Thyroid gland (tissue), 4 donors: ENCODE measurements at regions not wholly inside any gene's neighbourhood (a gene's known extent, or its start where the extent isn't known, plus 50 kb on each side); places are given as distances from the start of the nearest gene placed in this dataset.

Experiments
- POLR2A ChIP-seq, 2 donors: fragments of 450-650 bp; IDR thresholded peaks; one replicate each; pipeline ENCODE4 v1.6.1; 2017; ENCODE audit warnings: antibody characterized with exemption in 2 of 2, mild to moderate bottlenecking in 2 of 2, moderate library complexity in 1 of 2
- TF ChIP-seq, protein P1 (sequence below), 6 experiments: fragments of 200-600 bp in 3 of 6; fragments of 450-650 bp in 3 of 6; sonication (generic) in 3 of 6; IDR thresholded peaks; one replicate each; pipeline ENCODE4 v1.5.1; 2016 to 2019; ENCODE audit warnings: antibody characterized with exemption in 6 of 6, mild to moderate bottlenecking in 2 of 6, inconsistent platforms in 1 of 6, moderate library complexity in 1 of 6

DNA sequence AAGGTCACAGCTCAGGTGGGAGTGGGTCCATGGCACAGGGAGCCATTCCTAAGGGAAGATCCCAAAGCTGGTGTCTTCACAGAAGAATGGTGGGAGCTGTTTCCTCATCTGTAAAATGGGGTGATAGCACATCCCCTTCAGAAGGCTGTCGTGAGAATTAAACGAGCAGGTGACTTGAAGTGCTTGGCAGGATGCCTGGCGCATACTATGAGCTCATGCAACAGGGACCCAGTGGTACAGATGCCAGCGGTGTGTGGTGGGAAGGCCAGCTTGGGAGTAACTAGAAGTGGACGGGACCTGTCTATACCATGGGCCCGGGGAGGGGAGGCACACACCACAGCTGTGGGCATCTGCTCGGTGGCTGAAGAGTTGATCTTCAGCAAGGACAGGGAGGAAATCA, 189.3 kb upstream of the TNRC6C start:
- no peak for TF ChIP-seq POLR2A (IDR thresholded peaks at IDR 0.05)
- TF ChIP-seq, protein P1, sequence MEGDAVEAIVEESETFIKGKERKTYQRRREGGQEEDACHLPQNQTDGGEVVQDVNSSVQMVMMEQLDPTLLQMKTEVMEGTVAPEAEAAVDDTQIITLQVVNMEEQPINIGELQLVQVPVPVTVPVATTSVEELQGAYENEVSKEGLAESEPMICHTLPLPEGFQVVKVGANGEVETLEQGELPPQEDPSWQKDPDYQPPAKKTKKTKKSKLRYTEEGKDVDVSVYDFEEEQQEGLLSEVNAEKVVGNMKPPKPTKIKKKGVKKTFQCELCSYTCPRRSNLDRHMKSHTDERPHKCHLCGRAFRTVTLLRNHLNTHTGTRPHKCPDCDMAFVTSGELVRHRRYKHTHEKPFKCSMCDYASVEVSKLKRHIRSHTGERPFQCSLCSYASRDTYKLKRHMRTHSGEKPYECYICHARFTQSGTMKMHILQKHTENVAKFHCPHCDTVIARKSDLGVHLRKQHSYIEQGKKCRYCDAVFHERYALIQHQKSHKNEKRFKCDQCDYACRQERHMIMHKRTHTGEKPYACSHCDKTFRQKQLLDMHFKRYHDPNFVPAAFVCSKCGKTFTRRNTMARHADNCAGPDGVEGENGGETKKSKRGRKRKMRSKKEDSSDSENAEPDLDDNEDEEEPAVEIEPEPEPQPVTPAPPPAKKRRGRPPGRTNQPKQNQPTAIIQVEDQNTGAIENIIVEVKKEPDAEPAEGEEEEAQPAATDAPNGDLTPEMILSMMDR (IDR thresholded peaks at IDR 0.05): no peak
